ENCODE measurements at regions not wholly inside any gene's neighbourhood (a gene's known extent, or its start where the extent isn't known, plus 50 kb on each side); places are given as distances from the start of the nearest gene placed in this dataset.

- no peak for DNase-seq (ENCODE audit: low read depth)
Measured at GRCh38 chr6:21648475-21649050, 55.0 kb downstream of the SOX4 start.

- DNase-seq (ENCODE audit: low read depth) = no peak
Measured at GRCh38 chr6:21653323-21653722, 59.8 kb downstream of the SOX4 start.

GRCh38 chr6:21653905-21654304 lies 60.4 kb downstream of the SOX4 start:
- no peak for DNase-seq (ENCODE audit: low read depth)

- no peak for DNase-seq (ENCODE audit: low read depth)
Measured at GRCh38 chr6:21654361-21654760, 60.8 kb downstream of the SOX4 start.

GRCh38 chr6:21663966-21664313 lies 70.4 kb downstream of the SOX4 start:
- DNase-seq (ENCODE audit: low read depth) = no peak

GRCh38 chr6:21664314-21665109 lies 71.0 kb downstream of the SOX4 start:
- peak; percentile 41 for DNase-seq (ENCODE audit: low read depth)

- peak; percentile 18 for DNase-seq (ENCODE audit: low read depth)
Measured at GRCh38 chr6:21665110-21665391, 71.5 kb downstream of the SOX4 start.

- no peak for DNase-seq (ENCODE audit: low read depth)
Measured at GRCh38 chr6:21665392-21666200, 72.0 kb downstream of the SOX4 start.

- DNase-seq (ENCODE audit: low read depth) = peak; percentile 19
Measured at GRCh38 chr6:21666201-21666691, 72.7 kb downstream of the SOX4 start.

GRCh38 chr6:21666853-21667681 lies 73.5 kb downstream of the SOX4 start:
- peak; percentile 51 for DNase-seq (ENCODE audit: low read depth)

- DNase-seq (ENCODE audit: low read depth) = no peak
Measured at GRCh38 chr6:21668795-21669194, 75.2 kb downstream of the SOX4 start.

- no peak for DNase-seq (ENCODE audit: low read depth)
Measured at GRCh38 chr6:21676769-21677168, 83.2 kb downstream of the SOX4 start.

- peak; percentile 91 for DNase-seq (ENCODE audit: low read depth)
Measured at GRCh38 chr6:21678990-21679389, 85.4 kb downstream of the SOX4 start.

- peak; percentile 91 for DNase-seq (ENCODE audit: low read depth)
Measured at GRCh38 chr6:21679761-21680265, 86.3 kb downstream of the SOX4 start.

GRCh38 chr6:21680611-21681010 lies 87.1 kb downstream of the SOX4 start:
- no peak for DNase-seq (ENCODE audit: low read depth)

- no peak for DNase-seq (ENCODE audit: low read depth)
Measured at GRCh38 chr6:21690489-21690888, 96.9 kb downstream of the SOX4 start.

GRCh38 chr6:21691685-21692346 lies 98.3 kb downstream of the SOX4 start:
- DNase-seq (ENCODE audit: low read depth) = no peak

GRCh38 chr6:21692721-21693120 lies 99.2 kb downstream of the SOX4 start:
- DNase-seq (ENCODE audit: low read depth) = no peak

- DNase-seq (ENCODE audit: low read depth) = no peak
Measured at GRCh38 chr6:21694168-21694567, 100.6 kb downstream of the SOX4 start.

GRCh38 chr6:21707524-21708319 lies 114.2 kb downstream of the SOX4 start:
- DNase-seq (ENCODE audit: low read depth) = no peak

- no peak for DNase-seq (ENCODE audit: low read depth)
Measured at GRCh38 chr6:21708320-21708580, 114.7 kb downstream of the SOX4 start.
